GM23338 (cell line): ENCODE measurements at regions not wholly inside any gene's neighbourhood (a gene's known extent, or its start where the extent isn't known, plus 50 kb on each side); places are given as distances from the start of the nearest gene placed in this dataset.

Experiments
- ATAC-seq: fragments of 200-7000 bp; cut with Tn5 transposase; 3 replicates; pipeline ENCODE4 v1.9.1; 2020
- DNase-seq: peaks from one replicate; pipeline ENCODE4 v3.0.0-alpha.2; 2015; ENCODE audit warnings: low spot score
- H2AFZ ChIP-seq: fragments of 200-600 bp; sonication (generic); 2 replicates; pipeline ENCODE4 v1.8.0; 2016; ENCODE audit warnings: antibody characterized with exemption, mild to moderate bottlenecking, moderate library complexity
- H3F3A ChIP-seq: fragments of 200-600 bp; sonication (generic); replicated peaks from 2 replicates; pipeline ENCODE4 v1.8.0; 2017; ENCODE audit warnings: antibody characterized with exemption, mixed run types, low read depth
- H3K27ac ChIP-seq: fragments of 200-600 bp; sonication (generic); 2 replicates; pipeline ENCODE4 v1.6.1; 2016; ENCODE audit warnings: low read depth
- H3K27me3 ChIP-seq: fragments of 200-600 bp; sonication (generic); 2 replicates; pipeline ENCODE4 v1.8.0; 2016; ENCODE audit warnings: mild to moderate bottlenecking, mixed run types, moderate library complexity; ENCODE audit not compliant: insufficient read depth
- H3K36me3 ChIP-seq: fragments of 200-600 bp; sonication (generic); 2 replicates; pipeline ENCODE4 v1.8.0; 2016; ENCODE audit warnings: mild to moderate bottlenecking; ENCODE audit not compliant: insufficient read depth
- H3K4me1 ChIP-seq: fragments of 200-600 bp; sonication (generic); 2 replicates; pipeline ENCODE4 v1.8.0; 2016; ENCODE audit warnings: mild to moderate bottlenecking, moderate library complexity; ENCODE audit not compliant: insufficient read depth
- H3K4me2 ChIP-seq: fragments of 200-600 bp; sonication (generic); 2 replicates; pipeline ENCODE4 v1.7.1; 2017; ENCODE audit warnings: mixed run types
- H3K4me3 ChIP-seq: fragments of 200-600 bp; sonication (generic); 2 replicates; pipeline ENCODE4 v1.6.1; 2016; ENCODE audit warnings: mixed run types
- H3K79me2 ChIP-seq: fragments of 200-600 bp; sonication (generic); replicated peaks from 2 replicates; pipeline ENCODE4 v1.8.0; 2017; ENCODE audit warnings: mild to moderate bottlenecking; ENCODE audit not compliant: insufficient read depth
- H3K9me2 ChIP-seq: fragments of 200-600 bp; sonication (generic); 2 replicates; pipeline ENCODE4 v1.8.0; 2017; ENCODE audit not compliant: insufficient read depth
- H4K20me1 ChIP-seq: fragments of 200-600 bp; sonication (generic); replicated peaks from 2 replicates; pipeline ENCODE4 v1.8.0; 2017; ENCODE audit warnings: mild to moderate bottlenecking; ENCODE audit not compliant: insufficient read depth
- H3K27ac Mint-ChIP-seq: 2 replicates; pipeline ENCODE4 v1.8.0; 2020; ENCODE audit warnings: inconsistent platforms, mild to moderate bottlenecking, moderate library complexity, mixed read lengths
- H3K27me3 Mint-ChIP-seq: 3 replicates; pipeline ENCODE4 v1.8.0; 2022; ENCODE audit warnings: low read depth, mild to moderate bottlenecking, moderate library complexity, mixed read lengths, inconsistent platforms; ENCODE audit not compliant: insufficient read depth, poor library complexity
- H3K36me3 Mint-ChIP-seq: 3 replicates; pipeline ENCODE4 v1.8.0; 2021; ENCODE audit warnings: low read depth, mild to moderate bottlenecking, inconsistent platforms, moderate library complexity, mixed read lengths
- H3K4me1 Mint-ChIP-seq: 3 replicates; pipeline ENCODE4 v1.8.0; 2020; ENCODE audit warnings: mild to moderate bottlenecking, inconsistent platforms, mixed read lengths
- H3K4me3 Mint-ChIP-seq: 3 replicates; pipeline ENCODE4 v1.8.0; 2021; ENCODE audit warnings: moderate library complexity, mild to moderate bottlenecking, inconsistent platforms, mixed read lengths
- H3K9me3 Mint-ChIP-seq: 3 replicates; pipeline ENCODE4 v1.8.0; 2020; ENCODE audit warnings: moderate library complexity, mild to moderate bottlenecking, inconsistent platforms, mixed read lengths
- EZH2 ChIP-seq: fragments of 200-600 bp; sonication (generic); IDR thresholded peaks from one replicate; pipeline ENCODE4 v1.8.0; 2017; ENCODE audit warnings: antibody characterized with exemption, mild to moderate bottlenecking, low read depth; ENCODE audit not compliant: unreplicated experiment
- EZH2phosphoT487 ChIP-seq: fragments of 200-600 bp; sonication (generic); IDR thresholded peaks from one replicate; pipeline ENCODE4 v1.8.1; 2018; ENCODE audit warnings: antibody characterized with exemption; ENCODE audit not compliant: unreplicated experiment
- NANOG ChIP-seq: IDR thresholded peaks from 2 replicates; pipeline ENCODE4 v1.6.1; 2016; ENCODE audit warnings: antibody characterized with exemption, borderline replicate concordance
- POLR2AphosphoS5 ChIP-seq: IDR thresholded peaks from 2 replicates; pipeline ENCODE4 v1.6.1; 2016; ENCODE audit warnings: antibody characterized with exemption, low read depth
- ZNF114 ChIP-seq: fragments of 250-450 bp; sonication (Bioruptor Pico); IDR thresholded peaks from 2 replicates; pipeline ENCODE4 v1.5.0; 2020; ENCODE audit warnings: mild to moderate bottlenecking, moderate library complexity
- ZNF331 ChIP-seq: fragments of 250-450 bp; sonication (Bioruptor Pico); IDR thresholded peaks from 2 replicates; pipeline ENCODE4 v1.5.0; 2020; ENCODE audit warnings: low read depth, mild to moderate bottlenecking, moderate library complexity
- TF ChIP-seq, protein P1 (sequence below): fragments of 250-450 bp; sonication (Bioruptor Pico); IDR thresholded peaks from 2 replicates; pipeline ENCODE4 v1.5.0; 2020; ENCODE audit warnings: mild to moderate bottlenecking, moderate library complexity
- TF ChIP-seq, protein P2 (sequence below), 2 experiments: fragments of 200-600 bp in 1 of 2; sonication (generic) in 1 of 2; conservative IDR thresholded peaks; 2 replicates each; pipeline versions ENCODE4 v1.5.1 to v1.6.1; 2016 to 2017; ENCODE audit warnings: antibody characterized with exemption in 2 of 2, low read depth in 2 of 2, mild to moderate bottlenecking in 2 of 2, moderate library complexity in 1 of 2
- TF ChIP-seq, protein P3 (sequence below): IDR thresholded peaks from 2 replicates; pipeline ENCODE4 v1.6.1; 2016; ENCODE audit warnings: antibody characterized with exemption
- TF ChIP-seq, protein P4 (sequence below): IDR thresholded peaks from one replicate; pipeline ENCODE4 v1.6.1; 2018; ENCODE audit warnings: antibody characterized with exemption; ENCODE audit not compliant: unreplicated experiment

DNA sequence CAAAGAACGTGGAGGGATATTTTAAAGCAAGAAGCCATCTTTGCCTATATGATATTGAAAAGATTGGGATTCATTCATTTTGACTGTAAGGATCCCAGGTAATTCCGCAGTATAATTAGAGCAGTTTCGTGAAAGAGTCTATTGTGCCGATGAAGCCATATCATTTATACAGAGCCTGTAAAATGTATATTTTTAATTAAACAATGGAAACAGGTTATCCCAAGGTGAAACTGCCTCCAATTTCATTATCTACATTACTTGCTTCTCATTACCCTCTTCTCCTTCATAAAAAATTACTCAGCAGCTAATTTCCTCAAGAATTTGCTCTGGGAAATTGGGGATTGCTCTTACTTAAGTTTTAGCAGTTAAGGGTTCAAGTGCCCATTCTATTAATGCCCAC is 444.1 kb downstream of the SOCS6 start (continued):
- TF ChIP-seq, protein P1, sequence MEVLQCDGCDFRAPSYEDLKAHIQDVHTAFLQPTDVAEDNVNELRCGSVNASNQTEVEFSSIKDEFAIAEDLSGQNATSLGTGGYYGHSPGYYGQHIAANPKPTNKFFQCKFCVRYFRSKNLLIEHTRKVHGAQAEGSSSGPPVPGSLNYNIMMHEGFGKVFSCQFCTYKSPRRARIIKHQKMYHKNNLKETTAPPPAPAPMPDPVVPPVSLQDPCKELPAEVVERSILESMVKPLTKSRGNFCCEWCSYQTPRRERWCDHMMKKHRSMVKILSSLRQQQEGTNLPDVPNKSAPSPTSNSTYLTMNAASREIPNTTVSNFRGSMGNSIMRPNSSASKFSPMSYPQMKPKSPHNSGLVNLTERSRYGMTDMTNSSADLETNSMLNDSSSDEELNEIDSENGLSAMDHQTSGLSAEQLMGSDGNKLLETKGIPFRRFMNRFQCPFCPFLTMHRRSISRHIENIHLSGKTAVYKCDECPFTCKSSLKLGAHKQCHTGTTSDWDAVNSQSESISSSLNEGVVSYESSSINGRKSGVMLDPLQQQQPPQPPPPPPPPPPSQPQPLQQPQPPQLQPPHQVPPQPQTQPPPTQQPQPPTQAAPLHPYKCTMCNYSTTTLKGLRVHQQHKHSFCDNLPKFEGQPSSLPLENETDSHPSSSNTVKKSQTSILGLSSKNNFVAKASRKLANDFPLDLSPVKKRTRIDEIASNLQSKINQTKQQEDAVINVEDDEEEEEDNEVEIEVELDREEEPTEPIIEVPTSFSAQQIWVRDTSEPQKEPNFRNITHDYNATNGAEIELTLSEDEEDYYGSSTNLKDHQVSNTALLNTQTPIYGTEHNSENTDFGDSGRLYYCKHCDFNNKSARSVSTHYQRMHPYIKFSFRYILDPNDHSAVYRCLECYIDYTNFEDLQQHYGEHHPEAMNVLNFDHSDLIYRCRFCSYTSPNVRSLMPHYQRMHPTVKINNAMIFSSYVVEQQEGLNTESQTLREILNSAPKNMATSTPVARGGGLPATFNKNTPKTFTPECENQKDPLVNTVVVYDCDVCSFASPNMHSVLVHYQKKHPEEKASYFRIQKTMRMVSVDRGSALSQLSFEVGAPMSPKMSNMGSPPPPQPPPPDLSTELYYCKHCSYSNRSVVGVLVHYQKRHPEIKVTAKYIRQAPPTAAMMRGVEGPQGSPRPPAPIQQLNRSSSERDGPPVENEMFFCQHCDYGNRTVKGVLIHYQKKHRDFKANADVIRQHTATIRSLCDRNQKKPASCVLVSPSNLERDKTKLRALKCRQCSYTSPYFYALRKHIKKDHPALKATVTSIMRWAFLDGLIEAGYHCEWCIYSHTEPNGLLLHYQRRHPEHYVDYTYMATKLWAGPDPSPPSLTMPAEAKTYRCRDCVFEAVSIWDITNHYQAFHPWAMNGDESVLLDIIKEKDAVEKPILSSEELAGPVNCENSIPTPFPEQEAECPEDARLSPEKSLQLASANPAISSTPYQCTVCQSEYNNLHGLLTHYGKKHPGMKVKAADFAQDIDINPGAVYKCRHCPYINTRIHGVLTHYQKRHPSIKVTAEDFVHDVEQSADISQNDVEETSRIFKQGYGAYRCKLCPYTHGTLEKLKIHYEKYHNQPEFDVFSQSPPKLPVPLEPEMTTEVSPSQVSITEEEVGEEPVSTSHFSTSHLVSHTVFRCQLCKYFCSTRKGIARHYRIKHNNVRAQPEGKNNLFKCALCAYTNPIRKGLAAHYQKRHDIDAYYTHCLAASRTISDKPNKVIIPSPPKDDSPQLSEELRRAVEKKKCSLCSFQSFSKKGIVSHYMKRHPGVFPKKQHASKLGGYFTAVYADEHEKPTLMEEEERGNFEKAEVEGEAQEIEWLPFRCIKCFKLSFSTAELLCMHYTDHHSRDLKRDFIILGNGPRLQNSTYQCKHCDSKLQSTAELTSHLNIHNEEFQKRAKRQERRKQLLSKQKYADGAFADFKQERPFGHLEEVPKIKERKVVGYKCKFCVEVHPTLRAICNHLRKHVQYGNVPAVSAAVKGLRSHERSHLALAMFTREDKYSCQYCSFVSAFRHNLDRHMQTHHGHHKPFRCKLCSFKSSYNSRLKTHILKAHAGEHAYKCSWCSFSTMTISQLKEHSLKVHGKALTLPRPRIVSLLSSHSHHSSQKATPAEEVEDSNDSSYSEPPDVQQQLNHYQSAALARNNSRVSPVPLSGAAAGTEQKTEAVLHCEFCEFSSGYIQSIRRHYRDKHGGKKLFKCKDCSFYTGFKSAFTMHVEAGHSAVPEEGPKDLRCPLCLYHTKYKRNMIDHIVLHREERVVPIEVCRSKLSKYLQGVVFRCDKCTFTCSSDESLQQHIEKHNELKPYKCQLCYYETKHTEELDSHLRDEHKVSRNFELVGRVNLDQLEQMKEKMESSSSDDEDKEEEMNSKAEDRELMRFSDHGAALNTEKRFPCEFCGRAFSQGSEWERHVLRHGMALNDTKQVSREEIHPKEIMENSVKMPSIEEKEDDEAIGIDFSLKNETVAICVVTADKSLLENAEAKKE (CRISPR knock-in tag): no peak
- no peak for TF ChIP-seq NANOG
- no peak for TF ChIP-seq EZH2
- TF ChIP-seq, protein P2, sequence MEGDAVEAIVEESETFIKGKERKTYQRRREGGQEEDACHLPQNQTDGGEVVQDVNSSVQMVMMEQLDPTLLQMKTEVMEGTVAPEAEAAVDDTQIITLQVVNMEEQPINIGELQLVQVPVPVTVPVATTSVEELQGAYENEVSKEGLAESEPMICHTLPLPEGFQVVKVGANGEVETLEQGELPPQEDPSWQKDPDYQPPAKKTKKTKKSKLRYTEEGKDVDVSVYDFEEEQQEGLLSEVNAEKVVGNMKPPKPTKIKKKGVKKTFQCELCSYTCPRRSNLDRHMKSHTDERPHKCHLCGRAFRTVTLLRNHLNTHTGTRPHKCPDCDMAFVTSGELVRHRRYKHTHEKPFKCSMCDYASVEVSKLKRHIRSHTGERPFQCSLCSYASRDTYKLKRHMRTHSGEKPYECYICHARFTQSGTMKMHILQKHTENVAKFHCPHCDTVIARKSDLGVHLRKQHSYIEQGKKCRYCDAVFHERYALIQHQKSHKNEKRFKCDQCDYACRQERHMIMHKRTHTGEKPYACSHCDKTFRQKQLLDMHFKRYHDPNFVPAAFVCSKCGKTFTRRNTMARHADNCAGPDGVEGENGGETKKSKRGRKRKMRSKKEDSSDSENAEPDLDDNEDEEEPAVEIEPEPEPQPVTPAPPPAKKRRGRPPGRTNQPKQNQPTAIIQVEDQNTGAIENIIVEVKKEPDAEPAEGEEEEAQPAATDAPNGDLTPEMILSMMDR (conservative IDR thresholded peaks at IDR 0.05; ENCODE audit: low read depth in 2 of 2): no peak
- TF ChIP-seq, protein P3, sequence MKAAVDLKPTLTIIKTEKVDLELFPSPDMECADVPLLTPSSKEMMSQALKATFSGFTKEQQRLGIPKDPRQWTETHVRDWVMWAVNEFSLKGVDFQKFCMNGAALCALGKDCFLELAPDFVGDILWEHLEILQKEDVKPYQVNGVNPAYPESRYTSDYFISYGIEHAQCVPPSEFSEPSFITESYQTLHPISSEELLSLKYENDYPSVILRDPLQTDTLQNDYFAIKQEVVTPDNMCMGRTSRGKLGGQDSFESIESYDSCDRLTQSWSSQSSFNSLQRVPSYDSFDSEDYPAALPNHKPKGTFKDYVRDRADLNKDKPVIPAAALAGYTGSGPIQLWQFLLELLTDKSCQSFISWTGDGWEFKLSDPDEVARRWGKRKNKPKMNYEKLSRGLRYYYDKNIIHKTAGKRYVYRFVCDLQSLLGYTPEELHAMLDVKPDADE: no peak

DNA sequence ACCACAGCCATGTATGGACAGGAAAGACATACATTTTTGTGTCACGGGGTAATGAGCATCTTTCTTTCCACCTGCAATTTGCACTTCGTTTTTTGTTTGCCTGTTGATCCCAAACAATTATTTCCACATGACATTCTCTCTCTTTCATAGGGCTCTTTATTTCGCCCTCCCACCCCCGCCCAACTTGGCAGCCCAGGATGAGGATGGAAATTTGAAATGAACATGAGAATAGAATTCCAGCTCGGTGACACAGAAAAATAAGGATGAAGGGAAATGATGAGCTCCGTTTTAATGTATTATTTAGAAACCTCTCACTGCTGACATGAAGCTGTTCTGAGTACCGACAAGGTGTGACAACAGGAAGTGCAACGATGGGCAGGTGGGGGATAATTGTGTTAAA is 443.3 kb downstream of the SOCS6 start:
- Mint-ChIP-seq H3K4me1 (no peaks in the 10 kb centered on the region), H3K9me3 (peaks cover 90% of the 10 kb centered on the region), H3K27ac (no peak overlapping the region), H3K27me3 (no peaks in the 10 kb centered on the region), H3K36me3 (peaks cover 21% of the 10 kb centered on the region), H3K4me3 (no peak overlapping the region)
- Histone ChIP-seq H3K79me2 (no peaks in the 10 kb centered on the region), H4K20me1 (no peaks in the 10 kb centered on the region), H3K36me3 (peaks cover 6% of the 10 kb centered on the region; the same call in 1 of the 2 replicates), H3F3A (no peaks in the 10 kb centered on the region), H2AFZ (no peak overlapping the region), H3K27me3 (no peaks in the 10 kb centered on the region), H3K27ac (no peak overlapping the region), H3K4me2 (no peak overlapping the region), H3K9me2 (no peaks in the 10 kb centered on the region), H3K4me1 (no peaks in the 10 kb centered on the region), H3K4me3 (no peak overlapping the region)
- ATAC-seq: no peak
- DNase-seq: no peak
- TF ChIP-seq, protein P4, sequence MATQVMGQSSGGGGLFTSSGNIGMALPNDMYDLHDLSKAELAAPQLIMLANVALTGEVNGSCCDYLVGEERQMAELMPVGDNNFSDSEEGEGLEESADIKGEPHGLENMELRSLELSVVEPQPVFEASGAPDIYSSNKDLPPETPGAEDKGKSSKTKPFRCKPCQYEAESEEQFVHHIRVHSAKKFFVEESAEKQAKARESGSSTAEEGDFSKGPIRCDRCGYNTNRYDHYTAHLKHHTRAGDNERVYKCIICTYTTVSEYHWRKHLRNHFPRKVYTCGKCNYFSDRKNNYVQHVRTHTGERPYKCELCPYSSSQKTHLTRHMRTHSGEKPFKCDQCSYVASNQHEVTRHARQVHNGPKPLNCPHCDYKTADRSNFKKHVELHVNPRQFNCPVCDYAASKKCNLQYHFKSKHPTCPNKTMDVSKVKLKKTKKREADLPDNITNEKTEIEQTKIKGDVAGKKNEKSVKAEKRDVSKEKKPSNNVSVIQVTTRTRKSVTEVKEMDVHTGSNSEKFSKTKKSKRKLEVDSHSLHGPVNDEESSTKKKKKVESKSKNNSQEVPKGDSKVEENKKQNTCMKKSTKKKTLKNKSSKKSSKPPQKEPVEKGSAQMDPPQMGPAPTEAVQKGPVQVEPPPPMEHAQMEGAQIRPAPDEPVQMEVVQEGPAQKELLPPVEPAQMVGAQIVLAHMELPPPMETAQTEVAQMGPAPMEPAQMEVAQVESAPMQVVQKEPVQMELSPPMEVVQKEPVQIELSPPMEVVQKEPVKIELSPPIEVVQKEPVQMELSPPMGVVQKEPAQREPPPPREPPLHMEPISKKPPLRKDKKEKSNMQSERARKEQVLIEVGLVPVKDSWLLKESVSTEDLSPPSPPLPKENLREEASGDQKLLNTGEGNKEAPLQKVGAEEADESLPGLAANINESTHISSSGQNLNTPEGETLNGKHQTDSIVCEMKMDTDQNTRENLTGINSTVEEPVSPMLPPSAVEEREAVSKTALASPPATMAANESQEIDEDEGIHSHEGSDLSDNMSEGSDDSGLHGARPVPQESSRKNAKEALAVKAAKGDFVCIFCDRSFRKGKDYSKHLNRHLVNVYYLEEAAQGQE: no peak
- TF ChIP-seq ZNF114 (CRISPR knock-in tag) (no peak), EZH2phosphoT487 (no peak), POLR2AphosphoS5 (no peak), ZNF331 (CRISPR knock-in tag) (no peak)
